Loucy (cell line): ENCODE measurements at regions not wholly inside any gene's neighbourhood (a gene's known extent, or its start where the extent isn't known, plus 50 kb on each side); places are given as distances from the start of the nearest gene placed in this dataset.

ENCODE experiments used
- H2AFZ ChIP-seq: fragments of 200-600 bp; sonication (generic); 2 replicates; pipeline ENCODE4 v1.6.0; 2016; ENCODE audit warnings: antibody characterized with exemption, mild to moderate bottlenecking, low read length, moderate library complexity
- H3F3A ChIP-seq: fragments of 200-600 bp; 2 replicates; pipeline ENCODE4 v1.6.0; 2016; ENCODE audit warnings: antibody characterized with exemption, low read depth, mild to moderate bottlenecking
- H3K27me3 ChIP-seq: fragments of 200-600 bp; sonication (generic); 2 replicates; pipeline ENCODE4 v1.6.1; 2014; ENCODE audit warnings: low read length, mild to moderate bottlenecking; ENCODE audit not compliant: insufficient read depth, poor library complexity, severe bottlenecking
- H3K36me3 ChIP-seq: fragments of 200-600 bp; sonication (generic); 2 replicates; pipeline ENCODE4 v1.6.1; 2016; ENCODE audit warnings: low read length; ENCODE audit not compliant: insufficient read depth
- H3K4me1 ChIP-seq: fragments of 200-600 bp; sonication (generic); 2 replicates; pipeline ENCODE4 v1.5.1; 2014; ENCODE audit warnings: low read length, mild to moderate bottlenecking; ENCODE audit not compliant: insufficient read depth, poor library complexity, severe bottlenecking
- H3K4me2 ChIP-seq: fragments of 200-600 bp; sonication (generic); 2 replicates; pipeline ENCODE4 v1.6.0; 2014; ENCODE audit warnings: antibody characterized with exemption, low read length, low read depth, mild to moderate bottlenecking; ENCODE audit not compliant: poor library complexity, severe bottlenecking
- H3K4me3 ChIP-seq: fragments of 200-600 bp; sonication (generic); 2 replicates; pipeline ENCODE4 v1.5.1; 2014; ENCODE audit warnings: low read length, mild to moderate bottlenecking, mixed read lengths; ENCODE audit not compliant: poor library complexity, severe bottlenecking
- H3K79me2 ChIP-seq: fragments of 200-600 bp; sonication (generic); 2 replicates; pipeline ENCODE4 v1.6.1; 2014; ENCODE audit warnings: low read length; ENCODE audit not compliant: insufficient read depth
- H3K9ac ChIP-seq: fragments of 200-600 bp; sonication (generic); 2 replicates; pipeline ENCODE4 v1.6.0; 2014; ENCODE audit warnings: mild to moderate bottlenecking, low read depth, low read length, moderate library complexity; ENCODE audit not compliant: poor library complexity, severe bottlenecking
- H3K9me2 ChIP-seq: fragments of 200-600 bp; sonication (generic); replicated peaks from 2 replicates; pipeline ENCODE4 v1.6.1; 2016; ENCODE audit warnings: low read depth, low read length, mixed read lengths
- H3K9me3 ChIP-seq: fragments of 200-600 bp; sonication (generic); 2 replicates; pipeline ENCODE4 v1.6.1; 2014; ENCODE audit warnings: mild to moderate bottlenecking, antibody characterized with exemption, low read length, low read depth; ENCODE audit not compliant: insufficient read depth
- H4K20me1 ChIP-seq: fragments of 200-600 bp; sonication (generic); 2 replicates; pipeline ENCODE4 v1.6.0; 2014; ENCODE audit warnings: antibody characterized with exemption, low read length, mild to moderate bottlenecking; ENCODE audit not compliant: insufficient read depth, poor library complexity, severe bottlenecking
- EZH2phosphoT487 ChIP-seq: fragments of 200-600 bp; IDR thresholded peaks from 2 replicates; pipeline ENCODE4 v1.6.1; 2018; ENCODE audit warnings: antibody characterized with exemption, mild to moderate bottlenecking, moderate library complexity, borderline replicate concordance
- TF ChIP-seq, protein P1 (sequence below): fragments of 200-600 bp; sonication (generic); conservative IDR thresholded peaks from 2 replicates; pipeline ENCODE4 v1.5.1; 2014; ENCODE audit warnings: mild to moderate bottlenecking, antibody characterized with exemption, low read length

DNA sequence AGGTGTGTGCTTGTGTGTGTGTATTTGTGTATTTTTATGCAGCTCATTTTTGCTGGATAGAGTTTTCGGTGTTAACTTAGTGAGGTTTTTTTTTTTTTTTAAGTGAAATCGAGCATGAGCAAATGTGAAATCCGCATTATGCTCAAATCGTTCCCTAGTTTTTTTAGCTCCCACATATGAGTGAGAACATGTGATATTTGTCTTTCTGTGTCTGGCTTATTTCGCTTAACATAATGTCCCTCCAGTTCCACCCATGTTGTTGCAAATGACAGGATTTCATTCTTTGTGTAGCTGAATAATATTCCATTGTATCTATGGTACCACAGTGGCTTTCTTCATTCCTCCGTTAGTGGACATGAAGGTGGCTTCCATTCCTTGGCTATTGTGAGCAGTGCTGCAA lies 1103.3 kb upstream of the EEF2KMT start:
- no peaks in the 10 kb centered on the region for H3K79me2 ChIP-seq
- no peaks in the 10 kb centered on the region for H3F3A ChIP-seq
- no peaks in the 10 kb centered on the region for H3K27me3 ChIP-seq
- no peaks in the 10 kb centered on the region for H4K20me1 ChIP-seq
- no peak overlapping the region for H3K4me3 ChIP-seq
- H3K9ac ChIP-seq, result no peak overlapping the region
- H3K9me2 ChIP-seq, result no peaks in the 10 kb centered on the region
- H3K9me3 ChIP-seq, result no peaks in the 10 kb centered on the region
- no peaks in the 10 kb centered on the region for H3K36me3 ChIP-seq
- no peak overlapping the region for H2AFZ ChIP-seq
- H3K4me2 ChIP-seq, result no peak overlapping the region
- H3K4me1 ChIP-seq, result no peaks in the 10 kb centered on the region
- TF ChIP-seq EZH2phosphoT487, result no peak
- TF ChIP-seq, protein P1, sequence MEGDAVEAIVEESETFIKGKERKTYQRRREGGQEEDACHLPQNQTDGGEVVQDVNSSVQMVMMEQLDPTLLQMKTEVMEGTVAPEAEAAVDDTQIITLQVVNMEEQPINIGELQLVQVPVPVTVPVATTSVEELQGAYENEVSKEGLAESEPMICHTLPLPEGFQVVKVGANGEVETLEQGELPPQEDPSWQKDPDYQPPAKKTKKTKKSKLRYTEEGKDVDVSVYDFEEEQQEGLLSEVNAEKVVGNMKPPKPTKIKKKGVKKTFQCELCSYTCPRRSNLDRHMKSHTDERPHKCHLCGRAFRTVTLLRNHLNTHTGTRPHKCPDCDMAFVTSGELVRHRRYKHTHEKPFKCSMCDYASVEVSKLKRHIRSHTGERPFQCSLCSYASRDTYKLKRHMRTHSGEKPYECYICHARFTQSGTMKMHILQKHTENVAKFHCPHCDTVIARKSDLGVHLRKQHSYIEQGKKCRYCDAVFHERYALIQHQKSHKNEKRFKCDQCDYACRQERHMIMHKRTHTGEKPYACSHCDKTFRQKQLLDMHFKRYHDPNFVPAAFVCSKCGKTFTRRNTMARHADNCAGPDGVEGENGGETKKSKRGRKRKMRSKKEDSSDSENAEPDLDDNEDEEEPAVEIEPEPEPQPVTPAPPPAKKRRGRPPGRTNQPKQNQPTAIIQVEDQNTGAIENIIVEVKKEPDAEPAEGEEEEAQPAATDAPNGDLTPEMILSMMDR, result no peak

DNA sequence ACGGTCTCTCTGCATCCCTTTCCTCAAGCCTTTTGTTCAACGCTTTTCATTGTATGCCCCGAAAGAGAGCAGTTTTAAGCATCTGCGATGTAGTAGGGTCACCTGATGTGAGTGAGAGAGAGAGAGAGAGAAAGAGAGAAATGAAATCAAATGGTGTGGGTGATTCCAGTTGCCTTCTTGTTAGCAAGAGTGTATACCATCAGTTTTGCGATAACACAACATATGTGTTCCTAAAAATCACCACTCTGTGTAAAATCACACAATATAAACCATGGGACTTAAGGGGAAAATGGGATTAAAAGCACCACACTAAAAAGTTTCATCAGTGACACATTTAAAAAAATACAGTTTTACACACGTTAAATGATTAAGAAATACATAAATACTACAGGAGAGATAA lies 1102.7 kb upstream of the EEF2KMT start:
- H2AFZ ChIP-seq, result no peak overlapping the region
- H3K4me2 ChIP-seq, result no peak overlapping the region
- H3K27me3 ChIP-seq, result no peaks in the 10 kb centered on the region
- no peaks in the 10 kb centered on the region for H3F3A ChIP-seq
- H3K9ac ChIP-seq, result no peak overlapping the region
- H3K4me1 ChIP-seq, result no peaks in the 10 kb centered on the region
- H3K9me3 ChIP-seq, result no peaks in the 10 kb centered on the region
- H3K9me2 ChIP-seq, result no peaks in the 10 kb centered on the region
- no peaks in the 10 kb centered on the region for H4K20me1 ChIP-seq
- no peak for TF ChIP-seq EZH2phosphoT487
- TF ChIP-seq, protein P1, result no peak
- H3K79me2 ChIP-seq, result no peaks in the 10 kb centered on the region
- H3K36me3 ChIP-seq, result no peaks in the 10 kb centered on the region
- H3K4me3 ChIP-seq, result no peak overlapping the region

DNA sequence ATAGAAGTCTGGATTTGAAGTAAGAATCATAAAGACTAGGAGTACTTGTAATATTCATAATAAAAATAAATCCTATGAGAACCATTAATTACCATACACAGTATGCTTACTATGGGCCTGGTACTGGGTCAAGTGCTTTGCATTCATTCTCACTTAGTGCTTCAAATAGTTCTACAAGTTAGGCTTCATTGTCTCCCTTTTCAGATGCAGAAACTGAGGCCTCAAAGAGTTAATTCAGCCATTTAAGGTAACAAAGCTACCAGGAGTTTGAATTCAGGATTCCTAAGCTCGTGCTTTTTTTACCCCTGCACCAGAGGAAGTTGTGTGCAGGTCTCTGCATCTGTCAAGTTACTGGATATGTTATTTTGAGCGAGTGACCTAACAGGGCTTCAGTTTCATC lies 1098.4 kb upstream of the EEF2KMT start:
- TF ChIP-seq EZH2phosphoT487, result no peak
- TF ChIP-seq, protein P1, result no peak
- H3K4me1 ChIP-seq, result no peaks in the 10 kb centered on the region
- no peaks in the 10 kb centered on the region for H3K36me3 ChIP-seq
- no peak overlapping the region for H3K9ac ChIP-seq
- no peaks in the 10 kb centered on the region for H3K79me2 ChIP-seq
- no peak overlapping the region for H3K4me2 ChIP-seq
- no peak overlapping the region for H3K4me3 ChIP-seq
- no peaks in the 10 kb centered on the region for H3K27me3 ChIP-seq
- H3K9me2 ChIP-seq, result no peaks in the 10 kb centered on the region
- no peak overlapping the region for H2AFZ ChIP-seq
- H3K9me3 ChIP-seq, result no peaks in the 10 kb centered on the region
- H3F3A ChIP-seq, result no peaks in the 10 kb centered on the region
- H4K20me1 ChIP-seq, result no peaks in the 10 kb centered on the region
